ENCODE measurements at regions not wholly inside any gene's neighbourhood (a gene's known extent, or its start where the extent isn't known, plus 50 kb on each side); places are given as distances from the start of the nearest gene placed in this dataset.
"Not testable (repeated sequence)": the region's sequence is repeated elsewhere in the genome, so short reads cannot be mapped to it uniquely, and the experiment has no call there.

DNA sequence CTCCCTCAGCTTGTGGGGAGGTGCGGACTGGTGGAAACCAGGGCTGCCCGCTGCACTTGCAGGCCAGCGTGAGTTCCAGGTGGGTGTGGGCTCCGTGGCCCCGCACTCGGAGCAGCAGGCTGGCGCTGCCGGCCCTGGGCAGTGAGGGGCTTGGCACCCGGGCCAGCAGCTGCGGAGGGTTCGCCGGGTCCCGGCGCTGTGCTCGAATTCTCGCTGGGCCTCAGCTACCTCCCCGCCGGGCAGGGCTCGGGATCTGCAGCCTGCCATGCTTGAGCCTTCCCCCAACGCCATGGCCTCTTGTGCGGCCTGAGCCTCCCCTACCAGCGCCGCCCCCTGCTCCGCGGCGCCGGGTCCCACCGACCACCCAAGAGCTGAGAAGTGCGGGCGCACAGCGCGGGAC lies 71.6 kb upstream of the ADGRL1 start:
- H3K4me3 Mint-ChIP-seq: no peak overlapping the region
- H3K9me3 ChIP-seq (ENCODE audit: control insufficient read depth, insufficient read depth, low read length): peaks cover 3% of the 10 kb centered on the region
- no peaks in the 10 kb centered on the region for H3K27me3 ChIP-seq (ENCODE audit: control insufficient read depth, insufficient read depth, low read length)
- no peak overlapping the region for H3K27ac Mint-ChIP-seq
- peaks cover 15% of the 10 kb centered on the region for H3K4me1 ChIP-seq (ENCODE audit: control insufficient read depth, insufficient read depth, low read length)
- WGBS (ENCODE audit: insufficient coverage): 97% methylated on average over 32 of the region's 32 CpGs
- no peak for ATAC-seq
- no peaks in the 10 kb centered on the region for H3K27me3 Mint-ChIP-seq (ENCODE audit: low read depth in 2 of 2)
- H3K27ac ChIP-seq (ENCODE audit: low read length): no peak overlapping the region
- no peaks in the 10 kb centered on the region for H3K36me3 ChIP-seq (ENCODE audit: control insufficient read depth, insufficient read depth, low read length)
- no peak for DNase-seq
- H3K9me3 Mint-ChIP-seq: peaks cover 0 to 2% of the 10 kb centered on the region in 2 donors
- H3K36me3 Mint-ChIP-seq: no peaks in the 10 kb centered on the region
- no peak for TF ChIP-seq CTCF (IDR thresholded peaks at IDR 0.05)
- intact Hi-C loops (cut with micrococcal nuclease): loop anchor here (10.0 kb wide), 1 partner anchor 113 kb away; no protein-coding TSS in a partner anchor
- H3K4me3 ChIP-seq (ENCODE audit: low read length): no peak overlapping the region
- H3K4me1 Mint-ChIP-seq: peaks cover 16 to 30% of the 10 kb centered on the region in 2 donors

DNA sequence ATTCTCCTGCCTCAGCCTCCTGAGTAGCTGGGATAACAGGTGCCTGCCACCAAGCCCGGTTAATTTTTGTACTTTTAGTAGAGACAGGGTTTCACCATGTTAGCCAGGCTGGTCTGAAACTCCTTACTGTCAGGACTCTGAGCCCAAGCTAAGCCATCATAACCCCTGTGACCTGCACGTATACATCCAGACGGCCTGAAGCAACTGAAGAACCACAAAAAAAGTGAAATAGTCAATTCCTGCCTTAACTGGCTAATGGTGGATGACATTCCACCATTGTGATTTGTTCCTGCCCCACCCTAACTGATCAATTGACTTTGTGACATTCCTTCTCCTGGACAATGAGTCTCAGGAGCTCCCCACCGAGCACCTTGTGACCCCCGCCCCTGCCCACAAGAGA lies 69.9 kb upstream of the ADGRL1 start:
- not testable (repeated sequence) for H3K27ac ChIP-seq (ENCODE audit: low read length); H3K9me3 ChIP-seq (ENCODE audit: control insufficient read depth, insufficient read depth, low read length); DNase-seq; H3K9me3 Mint-ChIP-seq; ATAC-seq; H3K27me3 Mint-ChIP-seq (ENCODE audit: low read depth in 2 of 2); H3K36me3 ChIP-seq (ENCODE audit: control insufficient read depth, insufficient read depth, low read length); H3K36me3 Mint-ChIP-seq; H3K4me3 ChIP-seq (ENCODE audit: low read length); H3K27me3 ChIP-seq (ENCODE audit: control insufficient read depth, insufficient read depth, low read length)
- peak overlapping the region; percentile 82 to 97 for H3K27ac Mint-ChIP-seq
- peaks cover 16 to 30% of the 10 kb centered on the region in 2 donors for H3K4me1 Mint-ChIP-seq
- H3K4me1 ChIP-seq (ENCODE audit: control insufficient read depth, insufficient read depth, low read length): peaks cover 15% of the 10 kb centered on the region
- WGBS (ENCODE audit: insufficient coverage): 94% methylated on average over 5 of the region's 5 CpGs
- peak overlapping the region; percentile 94 for H3K4me3 Mint-ChIP-seq
- intact Hi-C loops (cut with micrococcal nuclease): loop anchor here (10.0 kb wide), 1 partner anchor 111 kb away; no protein-coding TSS in a partner anchor

DNA sequence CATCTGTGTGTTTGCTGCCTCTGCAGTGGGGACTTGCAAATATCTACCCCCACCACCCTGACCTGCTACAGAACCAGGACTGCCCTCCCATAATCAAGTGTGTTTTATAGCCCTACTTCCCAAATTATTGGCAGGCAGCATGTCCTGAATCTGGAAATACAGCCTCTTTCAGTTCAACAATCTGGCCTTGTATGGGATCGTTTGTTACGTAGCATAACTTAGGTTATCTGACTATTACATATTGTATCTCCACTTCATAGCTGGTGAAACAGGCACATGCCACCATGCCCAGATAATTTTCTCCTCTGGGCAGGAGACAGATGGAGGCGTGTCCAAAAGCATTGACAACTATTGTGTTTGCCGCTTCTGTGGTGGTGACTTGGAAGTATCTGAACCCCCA lies 66.7 kb upstream of the ADGRL1 start:
- peaks cover 0 to 4% of the 10 kb centered on the region in 2 donors for H3K27me3 Mint-ChIP-seq (ENCODE audit: low read depth in 2 of 2)
- H3K4me1 ChIP-seq (ENCODE audit: control insufficient read depth, insufficient read depth, low read length): peaks cover 15% of the 10 kb centered on the region
- peaks cover 0 to 2% of the 10 kb centered on the region in 2 donors for H3K9me3 Mint-ChIP-seq
- no peaks in the 10 kb centered on the region for H3K36me3 ChIP-seq (ENCODE audit: control insufficient read depth, insufficient read depth, low read length)
- WGBS (ENCODE audit: insufficient coverage): 100% methylated on average over 4 of the region's 4 CpGs
- no peak overlapping the region for H3K4me3 Mint-ChIP-seq
- peaks cover 16 to 30% of the 10 kb centered on the region in 2 donors for H3K4me1 Mint-ChIP-seq
- no peak overlapping the region for H3K27ac Mint-ChIP-seq
- no peak for TF ChIP-seq CTCF (IDR thresholded peaks at IDR 0.05)
- no peaks in the 10 kb centered on the region for H3K27me3 ChIP-seq (ENCODE audit: control insufficient read depth, insufficient read depth, low read length)
- no peaks in the 10 kb centered on the region for H3K36me3 Mint-ChIP-seq
- H3K4me3 ChIP-seq (ENCODE audit: low read length): no peak overlapping the region
- ATAC-seq: no peak
- no peak for DNase-seq
- peaks cover 3% of the 10 kb centered on the region for H3K9me3 ChIP-seq (ENCODE audit: control insufficient read depth, insufficient read depth, low read length)
- H3K27ac ChIP-seq (ENCODE audit: low read length): no peak overlapping the region
- intact Hi-C loops (cut with micrococcal nuclease): loop anchor here (10.0 kb wide), 1 partner anchor 108 kb away; no protein-coding TSS in a partner anchor

DNA sequence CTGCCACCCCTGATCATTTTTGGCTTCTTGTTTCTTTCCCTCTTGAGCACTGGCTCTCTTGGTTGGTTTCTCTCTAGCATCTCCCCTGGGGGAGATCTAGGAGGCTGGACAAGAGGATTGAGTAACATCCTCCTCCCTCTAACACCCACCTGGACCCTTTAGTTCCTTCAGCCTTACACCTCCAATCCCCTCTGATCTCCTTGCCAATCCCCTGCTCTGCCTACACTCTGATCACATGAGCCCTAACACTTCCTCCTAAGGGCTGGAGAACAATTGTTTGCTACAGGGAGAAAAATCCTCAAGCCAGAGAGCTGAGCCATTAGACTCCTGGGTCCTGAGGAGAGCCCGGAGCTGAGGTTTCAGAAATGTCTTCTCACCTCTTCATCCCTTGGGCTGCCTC lies 65.9 kb upstream of the ADGRL1 start:
- no peak for TF ChIP-seq CTCF (IDR thresholded peaks at IDR 0.05)
- Histone ChIP-seq H3K4me1 (ENCODE audit: control insufficient read depth, insufficient read depth, low read length) (peaks cover 15% of the 10 kb centered on the region), H3K27me3 (ENCODE audit: control insufficient read depth, insufficient read depth, low read length) (peaks cover 6% of the 10 kb centered on the region), H3K4me3 (ENCODE audit: low read length) (no peak overlapping the region), H3K36me3 (ENCODE audit: control insufficient read depth, insufficient read depth, low read length) (no peaks in the 10 kb centered on the region), H3K9me3 (ENCODE audit: control insufficient read depth, insufficient read depth, low read length) (peaks cover 3% of the 10 kb centered on the region), H3K27ac (ENCODE audit: low read length) (no peak overlapping the region)
- intact Hi-C loops (cut with micrococcal nuclease): loop anchor here (10.0 kb wide), 1 partner anchor 107 kb away; no protein-coding TSS in a partner anchor
- Mint-ChIP-seq H3K9me3 (peaks cover 0 to 2% of the 10 kb centered on the region in 2 donors), H3K4me1 (peaks cover 16 to 27% of the 10 kb centered on the region in 2 donors), H3K27me3 (ENCODE audit: low read depth in 2 of 2) (peaks cover 0 to 4% of the 10 kb centered on the region in 2 donors), H3K36me3 (no peaks in the 10 kb centered on the region), H3K4me3 (no peak overlapping the region), H3K27ac (peak overlapping the region in 1 of 2 donors; percentile 33)
- 68% methylated on average over 1 of the region's 1 CpG for WGBS (ENCODE audit: insufficient coverage)
- no peak for ATAC-seq
- no peak for DNase-seq

DNA sequence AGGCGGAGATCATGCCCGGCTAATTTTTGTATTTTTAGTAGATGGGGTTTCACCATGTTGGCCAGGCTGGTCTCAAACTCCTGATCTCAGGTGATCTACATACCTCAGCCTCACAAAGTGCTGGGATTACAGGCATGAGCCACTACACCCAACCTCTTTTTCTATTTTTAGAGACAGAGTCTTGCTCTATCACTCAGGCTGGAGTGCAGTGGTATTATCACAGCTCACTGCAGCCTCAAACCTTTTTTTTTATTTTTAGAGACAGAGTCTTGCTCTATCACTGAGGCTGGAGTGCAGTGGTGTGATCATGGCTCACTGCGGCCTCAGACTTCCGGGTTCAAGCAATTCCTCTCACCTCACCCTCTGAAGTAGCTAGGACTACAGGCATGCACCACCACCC lies 64.6 kb upstream of the ADGRL1 start:
- not testable (repeated sequence) for H3K27ac Mint-ChIP-seq; H3K27ac ChIP-seq (ENCODE audit: low read length); H3K27me3 Mint-ChIP-seq (ENCODE audit: low read depth in 2 of 2); H3K4me3 ChIP-seq (ENCODE audit: low read length); H3K9me3 Mint-ChIP-seq; ATAC-seq; DNase-seq; H3K9me3 ChIP-seq (ENCODE audit: control insufficient read depth, insufficient read depth, low read length); H3K36me3 ChIP-seq (ENCODE audit: control insufficient read depth, insufficient read depth, low read length); H3K4me3 Mint-ChIP-seq; H3K36me3 Mint-ChIP-seq; H3K27me3 ChIP-seq (ENCODE audit: control insufficient read depth, insufficient read depth, low read length)
- H3K4me1 ChIP-seq (ENCODE audit: control insufficient read depth, insufficient read depth, low read length): peaks cover 15% of the 10 kb centered on the region
- peaks cover 16 to 18% of the 10 kb centered on the region in 2 donors for H3K4me1 Mint-ChIP-seq
- 79% methylated on average over 4 of the region's 4 CpGs for WGBS (ENCODE audit: insufficient coverage)
- intact Hi-C loops (cut with micrococcal nuclease): loop anchor here (10.0 kb wide), 1 partner anchor 106 kb away; no protein-coding TSS in a partner anchor
